Epidermal melanocyte (primary cell): ENCODE measurements at regions not wholly inside any gene's neighbourhood (a gene's known extent, or its start where the extent isn't known, plus 50 kb on each side); places are given as distances from the start of the nearest gene placed in this dataset.

Experiments
- DNase-seq: peaks from one replicate; pipeline ENCODE4 v3.0.0; 2011; ENCODE audit warnings: low spot score; ENCODE audit not compliant: insufficient read length

- no peak for DNase-seq
Observed at GRCh38 chr22:49204599-49205482, 622.8 kb downstream of the BRD1 start.

- no peak for DNase-seq
Observed at GRCh38 chr22:49203859-49204598, 623.6 kb downstream of the BRD1 start.

GRCh38 chr22:49203091-49203858, 624.4 kb downstream of the BRD1 start:
- no peak for DNase-seq

GRCh38 chr22:49202226-49202625, 625.4 kb downstream of the BRD1 start:
- no peak for DNase-seq

GRCh38 chr22:49201046-49201970, 626.4 kb downstream of the BRD1 start:
- DNase-seq = no peak

GRCh38 chr22:49199224-49199623, 628.4 kb downstream of the BRD1 start:
- DNase-seq = no peak

GRCh38 chr22:49198705-49199084, 629.0 kb downstream of the BRD1 start:
- DNase-seq = no peak

- no peak for DNase-seq
Observed at GRCh38 chr22:49197986-49198704, 629.5 kb downstream of the BRD1 start.

- no peak for DNase-seq
Observed at GRCh38 chr22:49197505-49197904, 630.2 kb downstream of the BRD1 start.

GRCh38 chr22:49196046-49196511, 631.6 kb downstream of the BRD1 start:
- no peak for DNase-seq

- DNase-seq = no peak
Observed at GRCh38 chr22:49195636-49196035, 632.0 kb downstream of the BRD1 start.

- DNase-seq = no peak
Observed at GRCh38 chr22:49193901-49194465, 633.7 kb downstream of the BRD1 start.

- no peak for DNase-seq
Observed at GRCh38 chr22:49193348-49193747, 634.3 kb downstream of the BRD1 start.

- DNase-seq = no peak
Observed at GRCh38 chr22:49192857-49193250, 634.8 kb downstream of the BRD1 start.

- DNase-seq = no peak
Observed at GRCh38 chr22:49192180-49192856, 635.4 kb downstream of the BRD1 start.

- DNase-seq = no peak
Observed at GRCh38 chr22:49191506-49191980, 636.1 kb downstream of the BRD1 start.

- no peak for DNase-seq
Observed at GRCh38 chr22:49190816-49191505, 636.7 kb downstream of the BRD1 start.

GRCh38 chr22:49189871-49190270, 637.8 kb downstream of the BRD1 start:
- DNase-seq = no peak
